CD4-positive, alpha-beta T cell treated with Interleukin-4 for 4 hours (primary cell): ENCODE measurements at regions not wholly inside any gene's neighbourhood (a gene's known extent, or its start where the extent isn't known, plus 50 kb on each side); places are given as distances from the start of the nearest gene placed in this dataset.

Experiments used
- DNase-seq: peaks from one replicate; pipeline ENCODE4 v3.0.0-alpha.2; 2020

DNA sequence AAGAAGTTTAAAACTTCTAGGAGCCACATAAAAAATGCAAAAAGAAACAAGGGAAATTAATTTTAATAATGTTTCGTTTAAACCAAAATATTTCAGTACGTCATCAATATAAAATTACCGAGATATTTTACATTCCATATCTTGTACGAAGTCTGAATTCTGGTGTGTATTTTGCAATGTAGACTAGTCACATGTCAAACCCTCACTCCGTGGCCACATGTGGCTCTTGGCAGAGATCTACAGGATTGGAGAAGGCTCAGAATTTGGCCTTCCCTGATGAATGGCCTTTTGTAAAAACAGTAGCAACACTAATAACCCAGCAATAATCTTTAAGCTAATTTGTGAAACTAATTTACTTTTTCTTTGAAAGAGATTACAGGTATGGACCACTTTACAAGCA lies 217.1 kb downstream of the PRL start:
- DNase-seq, result no peak

GRCh38 chr6:22081709-22082108 lies 215.1 kb downstream of the PRL start:
- DNase-seq, result no peak

DNA sequence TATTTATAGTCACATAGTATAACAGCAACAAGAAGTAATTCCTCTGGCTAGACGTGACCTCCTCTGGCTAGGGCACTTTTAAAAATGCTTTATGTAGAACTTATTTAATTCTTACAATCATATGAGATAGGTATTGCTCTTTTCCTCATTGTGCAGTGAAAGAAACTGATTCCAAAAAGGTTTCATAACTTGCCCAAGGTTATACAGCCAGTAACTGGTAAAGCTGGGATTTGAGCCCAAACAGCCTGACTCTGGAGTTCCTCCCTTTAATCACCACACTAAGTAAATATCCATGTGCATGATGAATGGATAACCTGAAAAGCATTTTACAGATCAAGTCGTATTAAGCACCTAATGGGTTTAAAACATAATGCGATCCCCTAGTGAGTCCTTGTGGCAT lies 214.6 kb downstream of the PRL start:
- no peak for DNase-seq

DNA sequence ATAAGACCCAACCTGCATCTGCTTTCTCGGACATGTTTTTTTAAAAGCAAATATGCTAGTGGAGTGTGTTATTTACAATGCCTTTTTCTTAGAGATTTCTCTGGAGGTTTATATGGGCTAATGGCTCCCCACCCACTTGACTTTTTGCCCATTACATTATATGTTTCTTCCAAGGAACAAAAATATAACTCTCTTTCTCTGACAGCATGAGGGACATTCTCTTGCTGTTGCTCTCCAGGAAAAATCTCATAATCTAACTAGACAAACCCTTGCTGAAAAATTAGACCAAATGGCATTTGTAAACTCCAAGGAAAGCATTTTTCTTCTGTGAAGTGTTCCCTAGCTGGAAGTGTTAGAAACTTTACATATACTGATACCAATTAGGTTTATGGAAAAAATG lies 213.7 kb downstream of the PRL start:
- DNase-seq, result no peak

- DNase-seq, result no peak
Measured at GRCh38 chr6:22087960-22088706, 208.7 kb downstream of the PRL start.

GRCh38 chr6:22091424-22091948 lies 205.3 kb downstream of the PRL start:
- no peak for DNase-seq

DNA sequence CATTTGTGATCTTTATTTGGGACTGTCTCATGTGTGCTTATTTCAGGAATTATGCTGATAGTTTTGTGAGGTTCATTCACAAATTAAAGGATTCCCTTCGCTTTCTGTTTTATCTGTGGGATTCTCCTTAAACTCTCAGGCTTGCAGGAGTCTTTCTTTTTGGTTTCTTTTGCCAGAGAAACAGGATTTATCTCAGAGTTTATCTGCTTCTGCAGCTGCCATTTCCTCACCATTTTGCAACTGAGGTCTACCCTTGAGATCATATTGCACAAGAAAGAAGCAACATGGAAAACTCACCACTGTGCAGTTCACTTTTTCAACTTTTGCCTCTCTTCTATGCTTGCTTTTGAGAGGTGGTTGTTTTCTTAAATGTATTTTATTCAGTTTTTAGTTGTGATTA lies 201.0 kb downstream of the PRL start:
- DNase-seq, result no peak

- no peak for DNase-seq
Measured at GRCh38 chr6:22098601-22099031, 198.2 kb downstream of the PRL start.

- DNase-seq, result no peak
Measured at GRCh38 chr6:22099231-22099630, 197.6 kb downstream of the PRL start.

DNA sequence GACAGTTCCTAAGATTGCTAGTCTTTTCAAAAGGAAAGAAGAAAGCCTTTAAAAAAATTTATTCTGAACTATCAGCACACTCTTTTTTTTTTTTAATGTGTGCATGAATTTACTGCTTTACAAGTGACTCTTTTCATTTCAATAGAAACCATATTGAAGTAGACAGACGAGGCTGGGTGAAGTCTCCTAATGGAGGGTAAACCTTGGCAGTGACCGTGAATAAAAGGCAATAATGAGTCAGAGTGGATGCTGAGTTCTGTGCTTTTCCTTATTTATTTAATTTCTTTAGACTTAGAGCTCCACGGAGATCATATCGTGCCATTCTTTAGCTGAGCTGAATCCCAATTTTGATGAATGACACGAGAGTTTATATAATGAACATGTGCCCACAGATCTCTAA lies 196.9 kb downstream of the PRL start:
- no peak for DNase-seq

GRCh38 chr6:22101163-22101562 lies 195.7 kb downstream of the PRL start:
- no peak for DNase-seq

DNA sequence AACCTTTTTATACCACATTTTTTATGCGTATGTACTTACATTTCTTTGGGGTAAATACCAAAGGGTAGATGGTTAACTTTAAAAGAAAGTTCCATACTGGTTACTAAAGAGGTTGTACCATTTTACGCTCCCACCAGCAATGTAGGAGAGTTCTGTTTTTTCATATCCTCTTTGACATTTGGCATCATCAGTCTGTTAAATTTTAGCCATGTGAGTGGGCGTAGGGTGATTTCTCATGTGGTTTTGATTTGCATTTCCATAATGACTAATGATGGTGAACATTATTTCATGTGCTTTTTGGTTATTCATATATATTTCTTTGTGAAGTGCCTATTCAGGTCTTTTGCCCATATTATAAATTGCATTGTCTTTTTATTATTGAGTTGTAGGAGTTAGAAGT lies 194.2 kb downstream of the PRL start:
- DNase-seq, result no peak

DNA sequence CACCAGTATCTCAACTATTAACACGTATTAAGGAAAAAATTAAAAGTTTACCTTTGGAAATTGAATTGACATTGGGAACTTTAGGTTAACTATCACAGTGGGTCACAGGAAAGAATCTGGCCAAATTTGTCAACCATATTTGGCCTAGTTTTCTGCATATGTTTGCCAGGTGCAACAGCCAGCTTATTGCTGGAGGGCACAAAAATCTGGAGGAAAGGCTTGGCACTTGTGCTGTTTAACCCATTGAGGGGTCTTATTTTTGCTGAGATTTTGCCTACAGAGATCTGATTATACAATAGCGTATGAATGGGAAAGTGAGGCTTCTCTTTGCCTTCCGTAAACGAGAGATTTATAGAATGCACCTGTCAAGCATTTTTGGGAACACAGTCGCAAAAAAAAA lies 190.4 kb downstream of the PRL start:
- no peak for DNase-seq

DNA sequence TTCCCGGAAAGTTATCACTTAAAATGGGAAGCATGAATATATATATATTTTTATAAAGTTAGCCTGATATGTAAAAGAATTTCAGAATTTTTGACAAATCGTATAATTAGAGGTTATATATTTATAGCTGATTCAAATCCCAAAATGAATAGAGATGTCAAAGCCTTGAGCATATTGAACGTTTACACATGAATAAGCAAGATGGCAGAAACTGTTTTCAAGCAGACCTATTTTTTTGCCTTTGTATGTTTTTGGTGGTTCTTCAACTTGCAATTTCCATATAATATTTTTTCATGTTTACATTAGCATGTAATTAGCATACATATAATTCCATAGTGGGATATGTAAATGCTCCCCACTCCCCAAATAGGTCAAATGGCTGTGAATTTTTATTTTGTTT lies 189.9 kb downstream of the PRL start:
- no peak for DNase-seq

DNA sequence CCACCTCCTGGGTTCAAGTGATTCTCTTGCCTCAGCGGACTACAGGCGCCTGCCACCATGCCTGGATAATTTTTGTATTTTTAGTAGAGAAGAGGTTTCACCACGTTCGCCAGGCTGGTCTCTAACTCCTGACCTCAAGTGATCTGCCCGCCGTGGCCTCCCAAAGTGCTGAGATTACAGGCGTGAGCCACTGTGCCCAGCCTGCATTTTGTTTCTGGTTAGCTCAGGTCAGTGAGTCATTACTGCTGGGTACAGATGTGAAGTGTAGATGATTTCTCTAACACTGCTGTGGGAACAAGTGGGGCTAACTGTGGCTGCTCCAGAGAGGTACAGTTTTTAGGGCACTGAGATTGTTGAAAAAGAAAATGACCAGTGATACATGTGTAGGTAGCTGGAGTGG lies 188.6 kb downstream of the PRL start:
- no peak for DNase-seq

- no peak for DNase-seq
Measured at GRCh38 chr6:22110061-22110460, 186.8 kb downstream of the PRL start.

DNA sequence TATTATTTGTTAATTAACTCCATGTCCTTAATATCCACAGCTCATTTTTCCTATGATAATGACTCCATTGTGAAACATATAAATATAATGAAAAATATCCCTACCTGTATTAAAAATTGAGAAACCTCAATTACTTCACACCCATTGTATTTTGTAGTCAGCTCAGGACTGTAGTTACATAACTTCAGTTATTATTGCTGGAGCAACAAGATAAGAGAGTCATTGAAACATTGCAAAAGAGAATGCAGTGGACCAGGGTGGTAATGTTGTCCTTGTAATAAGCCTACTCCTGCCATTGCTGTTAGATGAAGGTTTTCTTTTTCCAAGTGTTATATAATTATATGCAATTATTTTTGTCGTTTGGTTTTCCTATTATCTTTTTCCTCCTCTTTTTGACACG lies 184.4 kb downstream of the PRL start:
- DNase-seq, result no peak

DNA sequence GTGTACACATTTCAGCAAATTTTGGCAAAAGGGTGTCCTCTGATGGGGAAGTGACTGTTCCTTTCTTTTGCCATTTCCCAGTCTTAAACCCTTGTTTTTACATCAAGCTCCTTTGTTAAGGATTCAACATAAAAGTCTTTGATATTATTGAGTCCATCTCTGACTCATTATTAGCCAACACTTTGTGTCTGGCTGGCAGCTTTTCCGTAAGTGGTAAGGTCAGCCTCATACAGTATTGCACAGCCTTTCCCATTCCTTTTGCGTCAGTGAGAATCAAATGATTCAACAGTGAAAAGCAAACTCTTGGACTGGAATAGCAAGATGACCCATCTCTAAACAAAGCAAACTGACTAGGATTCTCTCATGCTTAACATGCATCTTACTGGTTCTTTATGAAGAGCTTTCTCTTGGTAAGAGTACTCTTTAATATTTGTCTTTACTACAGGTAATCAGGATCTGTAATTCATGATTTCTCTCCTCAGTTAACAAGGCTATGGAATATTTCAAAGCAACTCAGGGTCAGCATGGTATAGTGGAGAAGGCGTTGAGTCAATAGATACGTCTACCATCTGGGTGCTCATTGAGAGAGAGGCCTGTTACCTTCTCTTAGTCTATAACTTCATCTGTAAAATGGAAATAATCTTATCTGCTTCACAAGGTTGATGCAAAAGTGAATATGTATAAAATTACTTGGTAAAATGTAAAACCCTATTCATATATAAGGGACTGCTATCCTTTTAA lies 183.6 kb downstream of the PRL start:
- DNase-seq, result no peak

DNA sequence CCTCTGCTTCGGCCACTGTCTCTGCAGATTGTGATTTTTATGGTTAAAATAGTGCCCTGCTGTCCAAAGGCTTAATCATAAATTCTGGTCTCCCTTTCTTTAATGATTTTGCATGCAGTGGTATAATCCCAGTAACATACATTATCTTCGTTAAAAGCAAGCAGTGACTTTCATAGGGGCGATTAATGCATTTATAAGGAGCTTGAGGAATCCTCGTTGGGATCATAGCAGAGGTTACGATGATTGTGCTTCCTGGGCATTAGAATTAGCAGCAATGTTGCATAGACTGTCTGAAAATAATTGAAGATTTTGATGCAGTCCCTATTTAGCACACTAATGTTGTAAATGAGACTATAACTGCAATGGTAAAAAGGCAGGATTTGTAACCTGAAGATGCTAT lies 181.3 kb downstream of the PRL start:
- DNase-seq, result no peak

DNA sequence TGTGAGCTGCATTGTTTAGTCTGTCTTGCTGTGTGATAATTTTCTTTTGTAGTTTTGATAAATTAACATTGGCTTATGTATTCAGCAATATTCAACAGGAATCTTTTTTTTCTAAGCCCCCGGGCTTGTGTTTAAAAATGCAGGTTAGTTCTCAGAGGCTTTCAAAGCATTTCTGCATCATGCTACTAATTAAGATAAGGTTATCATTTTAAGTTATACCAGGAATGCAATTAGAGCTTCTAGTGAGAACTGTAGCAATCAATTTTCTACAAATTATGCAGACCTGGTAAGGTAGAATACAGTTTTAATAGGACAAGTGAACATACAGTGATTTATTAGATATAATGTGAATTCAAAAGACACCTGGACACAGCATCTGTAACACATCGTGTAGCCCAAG lies 179.2 kb downstream of the PRL start:
- DNase-seq, result no peak

DNA sequence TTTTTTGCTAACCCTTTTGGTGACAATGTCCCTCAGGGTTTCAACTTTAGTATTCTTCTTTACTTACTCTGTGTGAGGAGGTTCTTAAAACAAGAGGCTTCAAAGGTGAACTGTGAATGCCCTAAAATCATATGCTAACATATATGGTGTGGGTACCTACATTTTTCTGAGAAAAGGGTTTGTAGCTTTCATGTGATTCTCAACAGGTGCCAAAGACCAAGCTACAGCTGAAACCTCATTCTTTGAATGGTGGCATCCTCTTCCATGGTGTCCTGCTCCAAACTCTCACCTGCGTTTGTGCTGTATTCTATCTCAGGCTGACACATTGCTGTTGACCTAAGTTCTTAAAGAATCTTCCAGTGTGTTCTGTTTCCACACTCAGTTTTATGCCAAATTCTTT lies 177.3 kb downstream of the PRL start:
- no peak for DNase-seq

GRCh38 chr6:22124756-22125155 lies 172.1 kb downstream of the PRL start:
- no peak for DNase-seq

DNA sequence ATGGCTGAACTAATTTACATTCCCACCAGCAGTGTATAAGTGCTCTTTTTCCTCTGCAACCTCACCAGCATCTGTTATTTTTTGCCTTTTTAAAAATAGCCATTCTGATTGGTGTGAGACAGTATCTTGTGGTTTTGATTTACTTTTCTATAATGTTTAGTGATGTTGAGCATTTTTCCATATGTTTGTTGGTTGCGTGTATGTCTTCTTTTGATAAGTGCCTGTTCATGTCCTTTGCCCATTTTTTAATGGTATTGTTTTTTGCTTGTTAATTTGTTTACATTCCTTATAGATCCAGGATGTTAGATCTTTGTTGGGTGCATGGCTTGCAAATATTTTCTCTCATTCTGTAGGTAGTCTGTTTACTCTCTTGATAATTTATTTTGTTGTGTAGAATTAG lies 169.9 kb downstream of the PRL start:
- no peak for DNase-seq

DNA sequence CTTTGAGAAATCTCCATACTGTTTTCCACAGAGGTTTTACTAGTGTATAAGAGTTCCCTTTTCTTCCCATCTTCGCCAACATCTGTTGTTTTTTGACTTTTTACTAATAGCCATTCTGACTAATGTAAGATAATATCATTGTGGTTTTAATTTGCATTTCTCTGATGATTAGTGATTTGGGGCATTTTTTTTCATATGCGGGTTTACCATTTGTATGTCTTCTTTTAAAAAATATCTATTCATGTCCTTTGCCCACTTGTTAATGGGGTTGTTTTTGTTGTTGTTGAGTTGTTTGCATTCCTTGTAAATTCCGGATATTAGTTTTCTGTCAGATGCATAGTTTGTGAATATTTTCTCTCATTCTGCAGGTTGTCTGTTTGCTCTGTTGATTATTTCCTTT lies 167.1 kb downstream of the PRL start:
- DNase-seq, result no peak

DNA sequence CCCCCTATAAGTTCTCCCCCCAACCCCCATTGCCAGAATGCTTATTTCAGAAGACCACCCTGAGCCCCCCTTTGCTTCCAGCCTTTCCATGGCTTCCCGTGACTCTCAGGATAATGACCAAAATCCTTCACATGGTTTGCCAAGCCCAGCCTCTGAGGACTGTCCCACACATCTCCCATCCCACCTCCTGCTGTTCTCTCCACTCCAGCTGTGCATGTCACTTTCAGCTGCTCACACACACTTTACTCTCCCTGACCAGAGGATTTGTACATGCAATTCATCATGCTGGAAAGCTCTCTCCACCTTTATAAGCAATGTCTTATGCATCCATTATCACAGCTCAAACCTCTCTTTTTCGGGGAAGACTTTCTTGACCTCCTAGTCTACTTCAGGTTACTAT lies 164.2 kb downstream of the PRL start:
- no peak for DNase-seq
